GM19463 (cell line): ENCODE measurements at regions not wholly inside any gene's neighbourhood (a gene's known extent, or its start where the extent isn't known, plus 50 kb on each side); places are given as distances from the start of the nearest gene placed in this dataset.
"Not testable (repeated sequence)": the region's sequence is repeated elsewhere in the genome, so short reads cannot be mapped to it uniquely, and the experiment has no call there.

ENCODE experiments used
- ATAC-seq: cut with Tn5 transposase; IDR thresholded peaks from one replicate; pipeline ENCODE4 v1.9.1; 2021; ENCODE audit warnings: mild to moderate bottlenecking, moderate library complexity; ENCODE audit not compliant: unreplicated experiment

DNA sequence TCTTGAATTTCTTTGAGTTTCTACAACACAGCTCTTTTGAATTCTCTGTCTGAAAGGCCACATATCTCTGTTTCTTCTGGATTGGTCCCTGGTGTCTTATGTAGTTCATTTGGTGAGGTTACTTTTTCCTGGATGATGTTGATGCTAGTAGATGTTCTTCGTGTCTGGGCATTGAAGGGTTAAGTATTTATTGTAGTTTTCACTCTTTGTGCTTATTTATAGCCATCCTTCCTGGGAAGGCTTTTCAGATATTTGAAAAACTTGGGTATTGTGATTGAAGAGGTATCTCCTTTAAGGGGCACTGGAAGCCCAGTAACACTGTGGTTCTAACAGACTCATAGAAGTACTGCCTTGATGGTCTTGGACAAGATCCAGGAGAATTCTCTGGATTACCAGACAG is 338.5 kb upstream of the SPRY2 start:
- no peak for ATAC-seq

DNA sequence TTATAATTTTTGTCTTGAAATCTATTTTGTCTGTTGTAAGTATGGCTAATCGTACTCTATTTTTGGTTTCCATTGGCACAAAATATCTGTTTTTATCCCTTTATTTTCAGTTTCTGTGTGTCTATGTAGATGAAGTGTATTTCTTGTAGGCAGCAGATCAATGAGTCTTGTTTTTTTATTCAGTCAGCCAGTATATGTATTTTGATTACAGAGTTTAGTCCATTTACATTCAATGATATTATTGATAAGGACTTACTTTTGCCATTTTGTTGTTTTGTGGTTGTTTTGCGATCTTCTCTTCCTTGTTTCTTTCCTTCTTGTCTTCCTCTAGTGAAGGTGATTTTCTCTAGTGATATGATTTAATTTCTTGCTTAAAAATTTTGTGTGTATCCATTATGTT is 336.3 kb upstream of the SPRY2 start:
- no peak for ATAC-seq

DNA sequence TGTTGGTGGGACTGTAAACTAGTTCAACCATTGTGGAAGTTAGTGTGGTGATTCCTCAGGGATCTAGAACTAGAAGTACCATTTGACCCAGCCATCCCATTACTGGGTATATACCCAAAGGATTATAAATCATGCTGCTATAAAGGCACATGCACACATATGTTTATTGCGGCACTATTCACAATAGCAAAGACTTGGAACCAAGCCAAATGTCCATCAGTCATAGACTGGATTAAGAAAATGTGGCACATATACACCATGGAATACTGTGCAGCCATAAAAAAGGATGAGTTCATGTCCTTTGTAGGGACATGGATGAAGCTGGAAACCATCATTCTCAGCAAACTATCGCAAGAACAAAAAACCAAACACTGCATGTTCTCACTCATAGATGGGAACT is 334.5 kb upstream of the SPRY2 start:
- ATAC-seq: not testable (repeated sequence)

DNA sequence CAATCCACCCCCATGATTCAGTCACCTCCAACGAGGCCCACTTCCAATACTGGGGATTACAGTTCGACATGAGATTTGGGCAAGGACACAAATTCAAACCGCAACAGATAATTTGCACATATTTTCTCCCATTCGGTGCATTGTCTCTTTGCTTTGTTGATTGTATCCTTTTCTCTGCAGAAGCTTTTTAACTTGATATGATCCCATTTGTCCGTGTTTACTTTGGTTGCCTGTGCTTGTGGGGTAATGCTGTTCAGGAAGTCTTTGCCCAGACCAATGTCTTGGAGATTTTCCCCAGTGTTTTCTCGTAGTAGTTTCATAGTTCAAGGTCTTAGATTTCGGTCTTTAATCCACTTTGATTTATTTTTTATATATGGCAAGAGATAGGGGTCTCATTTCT is 330.8 kb upstream of the SPRY2 start:
- no peak for ATAC-seq

DNA sequence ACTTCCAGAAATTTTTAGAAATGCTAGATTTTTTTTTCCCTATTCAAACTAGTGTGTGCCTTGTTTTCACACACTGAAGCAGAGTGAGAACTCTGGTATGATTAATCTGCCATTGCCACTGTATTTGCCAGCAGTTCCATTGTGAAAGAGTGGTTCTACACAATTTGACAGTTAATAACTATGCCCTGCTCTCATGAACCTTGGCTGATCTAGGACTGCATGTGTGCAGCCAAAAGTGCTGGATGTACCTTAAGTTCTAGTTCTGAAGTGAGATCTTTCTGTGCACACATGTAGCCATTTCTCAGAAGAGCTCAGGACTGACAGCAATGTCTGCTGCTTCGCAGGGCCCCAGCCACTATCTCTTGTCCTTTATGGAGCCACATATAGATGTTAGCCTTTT is 328.2 kb upstream of the SPRY2 start:
- no peak for ATAC-seq

DNA sequence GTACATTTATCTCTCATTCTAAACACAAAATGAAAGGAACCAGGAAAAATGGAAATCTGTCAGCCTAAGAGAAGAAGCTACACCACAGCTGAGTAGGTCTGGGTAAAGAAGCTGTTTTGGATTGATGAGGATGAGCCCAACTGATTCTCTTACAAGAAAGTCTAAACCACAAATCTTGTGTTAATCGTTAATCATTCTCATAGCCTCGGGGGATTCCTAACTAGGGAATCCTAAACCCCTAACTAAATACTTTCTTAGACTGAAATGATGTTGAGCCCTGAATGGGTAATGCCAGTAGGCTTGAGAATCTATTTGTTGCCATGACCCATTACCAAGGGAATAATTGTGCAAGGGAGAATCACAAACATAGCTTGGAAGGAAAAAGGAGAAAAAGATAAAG is 327.5 kb upstream of the SPRY2 start:
- ATAC-seq: no peak

DNA sequence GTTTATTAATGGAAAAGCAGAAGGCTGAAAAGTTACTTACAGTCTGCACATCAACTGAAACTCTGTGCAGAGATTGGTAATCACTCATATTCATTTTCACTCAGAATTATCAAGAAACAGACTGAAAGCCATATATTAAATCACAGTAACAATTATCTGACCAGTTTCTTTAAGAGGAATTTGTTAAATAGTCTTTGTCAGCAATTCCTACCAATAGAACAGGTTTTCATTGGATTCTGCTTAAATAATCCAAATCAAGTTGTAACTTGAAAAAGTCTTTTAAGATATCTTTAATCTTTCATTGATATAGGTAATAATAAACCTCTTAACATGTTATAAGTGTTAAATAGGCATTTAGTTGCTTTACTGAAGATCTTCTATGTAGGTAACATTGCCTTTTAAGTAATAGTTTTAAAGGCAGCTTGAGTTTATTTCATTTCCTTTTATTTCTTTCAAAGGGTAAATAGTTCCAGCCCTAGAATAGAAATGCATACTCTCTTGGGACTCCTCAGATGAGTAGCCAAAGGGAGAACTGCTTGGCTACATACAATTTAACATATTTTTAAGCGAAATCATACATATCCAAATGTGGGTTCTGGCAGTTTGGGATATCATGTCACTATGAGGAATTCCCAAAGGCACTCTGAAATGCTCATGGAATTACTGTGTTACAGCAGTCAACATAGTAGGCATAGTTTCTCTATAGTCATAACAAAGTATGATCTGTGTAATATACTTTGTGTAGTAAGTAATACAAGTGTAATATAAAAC is 326.0 kb upstream of the SPRY2 start:
- ATAC-seq: no peak

DNA sequence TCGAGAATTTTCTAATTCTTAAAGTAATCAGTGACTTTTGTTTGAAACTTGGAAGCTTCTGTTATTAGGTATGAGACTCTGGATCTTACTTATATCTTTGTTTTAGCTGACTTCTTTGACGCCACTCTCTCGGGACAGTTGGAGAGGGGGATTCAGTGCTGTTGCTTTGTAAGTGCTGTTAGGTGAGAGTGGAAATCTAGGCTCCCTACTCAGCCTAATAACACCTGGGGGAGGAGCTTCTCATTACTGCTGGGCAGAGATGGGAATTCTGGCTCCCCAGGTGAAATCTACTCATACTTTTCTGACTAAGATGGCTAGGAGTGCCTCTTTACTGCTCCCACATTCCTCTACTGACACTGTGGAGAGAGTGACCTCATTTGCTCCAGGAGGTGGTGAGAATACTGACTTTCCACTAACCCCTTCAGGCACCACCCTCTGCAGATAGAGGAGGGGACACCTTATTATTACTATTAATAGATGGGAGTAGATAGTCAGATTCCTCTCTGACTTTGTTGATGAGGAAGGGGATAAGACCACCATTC is 324.9 kb upstream of the SPRY2 start:
- ATAC-seq: no peak

DNA sequence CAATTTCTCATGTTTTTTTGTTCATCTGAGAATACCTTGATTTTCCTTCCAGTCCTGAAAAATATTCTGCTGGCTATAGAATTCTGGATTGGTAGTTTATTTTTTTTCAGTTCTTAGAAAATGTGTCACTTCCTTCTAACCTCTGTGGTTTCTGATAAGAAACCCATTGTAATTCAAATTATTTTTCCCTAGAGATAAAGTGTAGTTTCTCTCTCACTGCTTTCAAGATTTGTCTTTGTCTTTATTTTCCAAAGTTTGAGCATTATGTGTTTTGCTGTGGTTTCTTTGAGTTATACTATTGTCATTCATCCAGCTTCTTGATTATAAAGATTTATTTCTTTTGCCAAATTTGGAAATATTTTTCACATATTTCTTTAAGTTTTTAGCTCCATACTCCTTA is 324.0 kb upstream of the SPRY2 start:
- ATAC-seq: no peak

DNA sequence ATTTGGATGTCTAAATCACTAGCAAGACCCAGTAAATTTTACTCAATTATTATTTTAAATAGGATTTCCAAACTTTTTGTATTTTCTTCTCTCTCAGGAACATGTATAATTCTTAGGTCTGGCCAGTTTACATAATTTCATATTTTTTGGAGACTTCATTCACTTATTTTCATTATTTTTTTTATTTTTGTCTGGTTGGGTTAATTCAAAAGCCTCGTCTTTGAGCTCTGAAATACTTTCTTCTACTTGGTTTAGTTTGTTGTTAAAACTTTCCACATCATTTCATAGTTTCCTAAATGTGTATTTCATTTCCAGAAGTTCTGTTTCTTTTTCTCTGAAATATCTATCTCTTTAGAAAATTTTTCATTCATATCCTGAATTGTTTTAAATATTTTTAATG is 322.9 kb upstream of the SPRY2 start:
- ATAC-seq: no peak

DNA sequence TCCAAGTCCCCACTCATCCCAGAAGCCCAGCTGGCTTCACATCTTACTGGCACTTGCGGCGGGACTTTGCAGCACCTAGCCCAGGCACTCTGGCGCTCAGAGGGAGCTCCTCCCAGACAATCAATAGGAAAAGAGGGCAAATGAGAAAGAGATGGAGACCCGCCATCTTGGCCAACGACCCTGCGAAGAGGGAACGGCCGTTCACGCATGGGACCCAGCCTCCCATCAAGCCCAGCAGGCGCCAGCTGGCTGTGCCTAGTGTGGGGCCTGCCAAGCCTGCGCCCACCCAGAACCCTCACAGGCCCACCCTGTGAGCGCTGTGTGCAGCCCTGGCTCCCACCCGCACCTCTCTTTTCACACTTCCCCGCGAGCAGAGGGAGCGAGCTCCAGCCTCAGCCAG is 317.8 kb upstream of the SPRY2 start:
- no peak for ATAC-seq

DNA sequence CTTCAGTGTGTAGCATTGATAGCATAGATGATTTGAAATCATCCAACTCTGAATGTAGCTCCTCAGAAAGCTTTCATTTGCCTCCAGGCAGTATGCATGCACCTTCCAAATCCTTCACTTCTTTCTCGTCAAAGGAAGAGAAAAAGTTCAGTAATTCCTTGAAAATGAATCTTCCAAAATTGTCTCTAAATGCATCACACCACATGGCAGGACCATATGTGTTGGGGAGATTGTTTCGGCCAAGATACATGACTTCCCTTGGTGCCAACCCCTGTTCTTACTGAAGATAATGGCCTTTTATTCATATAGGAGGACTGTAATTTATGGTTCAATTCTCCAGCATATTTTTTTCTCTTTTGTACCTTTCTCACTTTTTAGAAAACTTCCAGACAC is 315.6 kb upstream of the SPRY2 start:
- ATAC-seq: no peak

DNA sequence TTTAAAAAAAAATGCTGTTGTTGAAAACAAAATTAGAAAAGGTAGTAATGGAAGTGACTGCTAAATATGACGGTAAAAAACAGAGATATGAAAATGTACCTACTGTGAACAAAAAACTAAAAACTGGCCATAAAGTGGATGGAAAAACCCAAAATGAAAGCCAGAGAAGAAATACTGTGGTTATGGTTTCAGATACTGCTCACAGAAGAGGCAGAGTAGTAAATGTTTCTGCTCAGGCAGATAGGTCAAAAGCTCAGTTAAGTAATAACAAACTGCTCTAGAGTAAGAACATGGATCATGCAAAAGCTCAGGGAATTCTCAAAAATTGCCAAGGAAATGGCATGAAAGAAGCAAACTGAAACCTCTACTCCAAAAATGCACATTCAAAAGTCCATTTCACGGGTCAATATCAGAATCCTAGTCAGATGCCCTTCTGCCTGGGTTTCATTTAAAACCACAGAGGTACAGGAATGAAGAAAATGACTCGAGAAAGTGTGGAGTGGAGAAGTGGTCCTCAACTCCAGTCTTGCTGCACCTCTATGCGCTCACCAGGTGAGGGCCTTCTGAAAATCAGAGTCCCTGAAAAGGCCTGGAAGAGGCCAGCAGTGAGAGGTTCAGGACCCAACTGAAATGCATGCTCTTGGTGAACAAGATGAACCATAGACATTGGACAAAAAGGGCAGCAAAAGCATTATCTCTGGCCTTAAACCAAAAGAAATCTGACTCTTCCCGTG is 315.0 kb upstream of the SPRY2 start:
- no peak for ATAC-seq

DNA sequence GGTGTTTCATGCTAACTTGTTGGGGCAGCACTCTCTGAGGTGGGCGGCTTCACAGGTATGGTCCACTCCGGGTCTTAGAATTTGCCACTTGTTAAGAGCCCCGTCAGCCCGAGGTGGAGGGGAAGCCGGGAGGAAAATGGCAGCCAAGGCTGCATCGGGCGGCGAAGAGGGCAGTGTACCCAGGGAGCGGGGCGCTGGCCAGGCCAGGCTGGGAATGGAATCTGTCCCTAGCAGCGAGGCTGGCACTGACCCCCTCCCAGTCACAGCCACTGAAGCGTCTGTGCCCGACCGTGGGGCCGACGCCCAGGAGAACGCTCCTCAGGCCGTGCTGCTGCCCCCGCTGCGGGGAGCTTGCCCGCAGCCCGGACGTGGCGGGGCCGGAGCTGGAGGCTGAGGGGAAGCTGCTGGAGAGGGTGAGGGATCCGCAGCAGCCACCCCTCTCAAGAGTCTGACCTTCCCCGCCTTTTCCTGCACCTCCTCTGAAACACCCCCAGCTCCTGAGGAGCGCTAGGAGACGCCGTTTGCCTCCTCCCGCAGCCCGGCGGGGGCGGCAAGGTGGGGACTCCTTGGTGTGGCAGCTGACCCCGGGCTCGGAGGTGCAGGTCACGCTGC is 313.8 kb upstream of the SPRY2 start:
- no peak for ATAC-seq

DNA sequence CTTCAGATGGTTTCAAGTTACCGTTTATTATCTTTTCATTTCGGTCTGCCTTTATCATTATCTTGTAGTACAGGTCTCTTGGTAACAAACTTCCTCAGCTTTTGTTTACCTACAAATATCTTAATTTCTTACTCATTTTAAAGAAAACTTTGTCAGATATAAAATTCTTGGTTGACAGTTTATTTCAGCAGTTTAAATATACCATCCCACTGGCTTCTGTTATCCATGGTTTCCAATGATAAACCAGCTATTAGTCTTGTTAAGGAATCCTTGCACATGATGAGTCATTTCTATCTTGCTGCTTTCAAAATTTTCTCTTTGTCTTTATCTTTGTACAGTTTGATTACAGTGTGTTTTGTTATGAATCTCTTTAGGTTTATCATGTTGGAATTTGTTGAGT is 308.3 kb upstream of the SPRY2 start:
- ATAC-seq: no peak

DNA sequence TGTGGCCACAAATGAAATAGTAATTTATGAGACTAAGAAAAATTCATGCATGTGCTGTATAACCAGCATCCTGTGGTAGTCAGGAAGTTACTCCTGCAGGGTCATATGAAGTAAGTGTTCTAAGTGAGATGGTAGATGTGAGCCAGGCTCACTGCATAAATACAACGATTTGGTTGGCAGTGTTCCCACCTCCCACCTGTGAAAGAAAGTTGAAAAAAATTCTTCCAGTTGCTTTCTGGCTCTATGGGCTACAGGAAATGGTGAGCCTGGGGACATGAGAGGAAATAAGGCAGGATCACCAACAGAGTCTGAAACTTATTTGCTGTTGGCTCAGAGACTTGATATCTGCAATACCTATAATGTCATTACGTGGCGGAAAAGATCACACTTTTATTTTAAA is 301.7 kb upstream of the SPRY2 start:
- ATAC-seq: no peak

DNA sequence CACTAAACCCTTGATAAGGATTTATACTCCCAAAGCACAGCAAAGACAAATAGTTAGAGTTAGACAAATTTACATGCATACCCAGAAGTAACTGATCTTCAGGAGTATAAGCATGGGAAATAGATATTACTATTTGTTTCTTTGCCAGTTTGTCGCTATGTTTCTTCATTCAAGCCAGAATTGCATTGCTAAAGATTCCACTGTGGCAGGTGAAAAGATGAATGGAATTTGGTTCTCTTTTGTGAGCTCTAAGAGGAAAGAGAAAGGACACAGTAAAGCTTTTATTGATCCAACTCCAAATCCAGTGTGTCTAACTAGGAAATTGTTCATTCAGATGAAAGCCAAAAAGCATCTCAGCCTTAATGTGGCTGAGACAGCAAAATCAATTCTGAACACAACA is 292.3 kb upstream of the SPRY2 start:
- ATAC-seq: no peak

DNA sequence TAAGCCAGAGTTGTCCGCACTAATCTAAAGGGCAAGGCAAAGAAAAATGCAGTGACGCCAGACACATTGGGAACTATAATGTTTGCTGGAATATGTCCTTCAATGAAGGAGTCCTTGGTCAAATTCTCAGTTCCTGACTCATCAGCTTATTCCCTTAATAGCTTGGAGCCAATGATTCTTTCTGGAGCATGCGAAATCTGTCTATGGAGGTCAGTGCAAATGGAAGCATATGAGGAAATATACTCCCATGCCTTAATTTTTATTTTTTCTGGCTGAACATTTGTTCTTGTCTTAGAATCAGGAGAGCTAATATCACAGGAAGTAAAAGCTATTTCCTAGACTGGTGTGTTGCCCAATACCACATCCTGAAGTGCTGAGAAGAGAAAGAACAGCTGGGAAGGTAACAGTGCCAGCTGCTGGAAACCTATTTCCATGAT is 289.8 kb upstream of the SPRY2 start:
- no peak for ATAC-seq

DNA sequence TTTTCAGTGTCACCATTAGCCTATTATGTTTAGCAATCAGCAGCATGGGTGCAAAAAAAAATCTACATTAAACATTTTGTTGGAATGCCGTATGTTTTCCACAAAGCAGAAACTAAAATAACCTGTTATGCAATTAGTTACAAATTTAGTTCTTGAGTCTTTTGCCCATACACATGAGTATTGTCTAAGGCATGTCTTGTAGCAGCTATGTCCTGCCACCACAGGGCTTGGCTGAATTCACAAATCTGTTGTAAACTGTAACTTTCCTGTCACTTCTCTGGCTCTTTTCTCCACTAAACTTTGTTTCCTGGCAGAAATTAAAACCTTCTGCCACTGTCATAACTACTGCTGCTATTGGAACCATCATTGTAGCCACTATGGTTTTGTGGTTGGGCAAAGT is 277.9 kb upstream of the SPRY2 start:
- no peak for ATAC-seq

DNA sequence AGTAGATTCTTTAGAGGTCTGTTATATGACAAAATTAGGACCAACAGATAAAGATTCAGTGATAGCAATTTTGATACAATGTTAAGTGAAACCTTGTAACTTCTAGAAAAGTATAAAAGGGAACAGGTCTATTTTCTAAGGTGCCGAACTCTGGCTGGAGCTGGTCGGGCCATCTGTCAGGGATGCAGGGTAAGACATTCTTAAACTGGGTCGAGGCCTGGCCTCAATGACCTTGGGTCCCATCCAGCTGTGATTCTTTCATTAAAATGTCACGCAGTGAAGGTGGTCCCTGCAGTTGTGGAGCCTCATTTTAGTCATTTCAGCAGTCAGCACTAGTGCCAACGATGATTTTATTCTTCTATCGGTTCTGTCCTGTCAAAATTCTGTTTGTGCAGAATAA is 271.9 kb upstream of the SPRY2 start:
- no peak for ATAC-seq

DNA sequence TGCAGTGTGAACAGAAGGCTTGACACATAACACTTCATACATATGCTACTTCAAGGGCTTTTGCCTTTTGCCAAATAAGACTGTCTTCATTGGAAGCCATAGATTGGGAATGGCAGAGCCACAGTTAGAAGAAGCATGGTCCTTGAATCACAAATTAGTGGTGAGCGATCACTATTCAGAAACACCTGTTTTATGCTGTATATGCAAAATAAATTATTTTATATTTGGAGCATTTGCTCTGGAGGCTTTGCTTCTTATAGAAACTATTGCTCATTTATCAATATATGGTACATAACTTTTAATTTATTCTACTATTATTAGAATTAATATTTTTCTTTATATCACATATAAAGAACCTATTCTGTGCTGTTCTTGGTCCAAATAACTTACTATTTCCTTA is 270.4 kb upstream of the SPRY2 start:
- ATAC-seq: no peak

DNA sequence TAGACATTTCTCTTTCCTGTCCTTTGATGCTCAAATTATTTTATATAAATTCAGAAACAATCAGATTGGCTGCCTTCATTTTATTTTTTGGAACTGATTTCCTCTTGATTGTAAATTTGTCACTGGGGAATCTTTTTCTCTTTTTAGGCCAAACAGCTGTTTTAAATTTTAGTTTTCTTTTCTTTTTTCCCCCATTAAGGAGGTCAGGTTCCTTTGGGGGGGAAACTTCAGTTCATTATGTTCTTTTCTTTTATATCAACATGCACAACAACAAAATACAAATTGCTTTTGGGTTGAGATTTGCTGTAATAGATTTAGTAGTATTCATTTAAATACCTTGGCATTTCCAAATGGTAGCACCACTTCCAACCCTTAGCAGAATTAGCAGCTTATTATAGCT is 264.8 kb upstream of the SPRY2 start:
- ATAC-seq: no peak
